GM12878 (cell line): ENCODE measurements at regions not wholly inside any gene's neighbourhood (a gene's known extent, or its start where the extent isn't known, plus 50 kb on each side); places are given as distances from the start of the nearest gene placed in this dataset.

Source experiments
- EP300 ChIP-seq, 2 experiments: fragments of 150-350 bp in 1 of 2; IDR thresholded peaks; 2 replicates each; pipeline ENCODE4 v1.6.1; 2011 to 2012; ENCODE audit warnings: low read depth in 2 of 2, low read length in 2 of 2, borderline replicate concordance in 1 of 2, improper control_type of control experiment in 1 of 2, inconsistent platforms in 1 of 2; ENCODE audit not compliant: control insufficient read depth in 1 of 2
- JUND ChIP-seq: IDR thresholded peaks from 2 replicates; pipeline ENCODE4 v1.6.1; 2012; ENCODE audit warnings: low read depth, mild to moderate bottlenecking, low read length, improper control_type of control experiment, moderate library complexity
- ZNF622 ChIP-seq: fragments of 450-650 bp; IDR thresholded peaks from 2 replicates; pipeline ENCODE4 v1.6.1; 2017; ENCODE audit warnings: mild to moderate bottlenecking, inconsistent platforms

DNA sequence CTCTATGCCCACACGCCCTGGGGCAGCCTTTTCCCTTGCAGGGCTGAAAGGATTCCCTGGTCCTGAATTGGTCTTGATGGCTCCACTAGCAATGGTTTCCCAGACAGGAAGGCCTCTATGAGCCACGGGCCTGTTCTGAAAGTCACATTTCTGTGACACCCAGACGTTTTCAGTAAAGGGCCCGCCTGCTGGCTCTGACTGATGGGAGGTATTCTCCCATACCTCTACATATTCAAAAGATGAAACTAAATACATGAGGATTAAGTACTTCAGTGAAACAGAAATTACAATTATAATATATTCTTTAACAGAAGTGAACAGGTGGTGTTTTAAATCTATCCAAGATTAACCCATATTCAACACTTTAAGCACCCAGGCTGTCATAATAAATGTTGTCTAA lies 629.8 kb downstream of the CDH26 start:
- no peak for TF ChIP-seq ZNF622
- TF ChIP-seq JUND, result no peak
- no peak for TF ChIP-seq EP300 (IDR thresholded peaks at IDR 0.05; ENCODE audit: borderline replicate concordance in 1 of 2, control insufficient read depth in 1 of 2, low read depth in 2 of 2, low read length in 2 of 2)
